ENCODE measurements at regions not wholly inside any gene's neighbourhood (a gene's known extent, or its start where the extent isn't known, plus 50 kb on each side); places are given as distances from the start of the nearest gene placed in this dataset.

- TF ChIP-seq POLR2A (IDR thresholded peaks at IDR 0.05) (no peak), POLR2AphosphoS5 (IDR thresholded peaks at IDR 0.05) (no peak), CTCF (IDR thresholded peaks at IDR 0.05) (no peak), EP300 (IDR thresholded peaks at IDR 0.05) (no peak)
Measured at GRCh38 chr18:5639131-5639530, 95.3 kb upstream of the EPB41L3 start.

Data from upper lobe of left lung (tissue), 4 donors.